Fibroblast of lung (primary cell): ENCODE measurements at regions not wholly inside any gene's neighbourhood (a gene's known extent, or its start where the extent isn't known, plus 50 kb on each side); places are given as distances from the start of the nearest gene placed in this dataset.
A peak's percentile ranks its signal among the peaks of the same experiment; 100 is the strongest.

ENCODE experiments used
- DNase-seq, 2 donors: peaks; one replicate each; pipeline versions ENCODE4 v3.0.0 to v3.0.0-alpha.2; 2010; ENCODE audit warnings: low read depth in 2 of 2
- H2AFZ ChIP-seq: 2 replicates; pipeline ENCODE4 v1.5.1; 2012; ENCODE audit warnings: low read length, control low read depth, inconsistent platforms
- H3K27ac ChIP-seq: 2 replicates; pipeline ENCODE4 v1.5.1; 2011; ENCODE audit warnings: low read length, control low read depth; ENCODE audit not compliant: insufficient read depth
- H3K27me3 ChIP-seq: 2 replicates; pipeline ENCODE4 v1.5.1; 2011; ENCODE audit warnings: mild to moderate bottlenecking, low read length; ENCODE audit not compliant: control insufficient read depth, insufficient read depth
- H3K36me3 ChIP-seq: 2 replicates; pipeline ENCODE4 v1.5.1; 2011; ENCODE audit warnings: low read length; ENCODE audit not compliant: control insufficient read depth, insufficient read depth
- H3K4me1 ChIP-seq: 2 replicates; pipeline ENCODE4 v1.5.1; 2011; ENCODE audit warnings: low read length; ENCODE audit not compliant: control insufficient read depth, insufficient read depth; ENCODE audit errors: extremely low read depth
- H3K4me2 ChIP-seq: 2 replicates; pipeline ENCODE4 v1.5.1; 2011; ENCODE audit warnings: low read length, control low read depth; ENCODE audit not compliant: insufficient read depth; ENCODE audit errors: extremely low read depth
- H3K4me3 ChIP-seq, 4 experiments: fragments of 200-600 bp in 1 of 4; sonication (generic) in 1 of 4; replicated peaks in 1 of 4; 2 replicates each; pipeline ENCODE4 v1.5.1; 2011 to 2016; ENCODE audit warnings: low read length in 4 of 4, low read depth in 3 of 4, mild to moderate bottlenecking in 3 of 4, control low read depth in 2 of 4, inconsistent platforms in 1 of 4, mixed read lengths in 1 of 4; ENCODE audit not compliant: insufficient read depth in 1 of 4; ENCODE audit errors: control extremely low read depth in 1 of 4
- H3K79me2 ChIP-seq: 2 replicates; pipeline ENCODE4 v1.5.1; 2012; ENCODE audit warnings: mild to moderate bottlenecking, low read length, inconsistent platforms; ENCODE audit not compliant: control insufficient read depth, insufficient read depth
- H3K9ac ChIP-seq: 2 replicates; pipeline ENCODE4 v1.5.1; 2011; ENCODE audit warnings: mild to moderate bottlenecking, low read length, control low read depth; ENCODE audit not compliant: insufficient read depth
- H3K9me3 ChIP-seq: 2 replicates; pipeline ENCODE4 v1.5.1; 2012; ENCODE audit warnings: low read depth, low read length; ENCODE audit not compliant: control insufficient read depth, insufficient read depth
- H4K20me1 ChIP-seq: 2 replicates; pipeline ENCODE4 v1.5.1; 2011; ENCODE audit warnings: low read length; ENCODE audit not compliant: control insufficient read depth, insufficient read depth; ENCODE audit errors: extremely low read depth
- CTCF ChIP-seq, 2 donors: IDR thresholded peaks in 1 of 2; conservative IDR thresholded peaks in 1 of 2; 1 replicate in 1 of 2; 2 replicates in 1 of 2; pipeline ENCODE4 v1.5.1; 2011 to 2012; ENCODE audit warnings: low read length in 2 of 2, control low read depth in 1 of 2, inconsistent platforms in 1 of 2, low read depth in 1 of 2, mild to moderate bottlenecking in 1 of 2
- EZH2 ChIP-seq: IDR thresholded peaks from 2 replicates; pipeline ENCODE4 v1.5.1; 2012; ENCODE audit warnings: low read length, control low read depth, mild to moderate bottlenecking; ENCODE audit errors: missing control alignments

- no peak overlapping the region for H3K27ac ChIP-seq
- no peaks in the 10 kb centered on the region for H3K27me3 ChIP-seq
- TF ChIP-seq CTCF (conservative IDR thresholded peaks at IDR 0.05 in 1 of 2, IDR thresholded peaks at IDR 0.05 in 1 of 2; ENCODE audit: low read depth in 1 of 2, low read length in 2 of 2) = no peak
- no peak for TF ChIP-seq EZH2
- H3K4me1 ChIP-seq = no peaks in the 10 kb centered on the region
- no peaks in the 10 kb centered on the region for H4K20me1 ChIP-seq
- H3K36me3 ChIP-seq = no peaks in the 10 kb centered on the region
- no peak overlapping the region for H3K4me2 ChIP-seq
- H3K9me3 ChIP-seq = no peaks in the 10 kb centered on the region
- DNase-seq = no peak
- H3K4me3 ChIP-seq = no peak overlapping the region
- no peak overlapping the region for H3K9ac ChIP-seq
- no peaks in the 10 kb centered on the region for H3K79me2 ChIP-seq
- no peak overlapping the region for H2AFZ ChIP-seq
These were observed 549.3 kb downstream of the CDY2B start for GRCh38 chrY:17330733-17331132.

- Histone ChIP-seq H3K9me3 (no peaks in the 10 kb centered on the region), H3K79me2 (no peaks in the 10 kb centered on the region), H3K4me1 (no peaks in the 10 kb centered on the region), H3K36me3 (no peaks in the 10 kb centered on the region), H3K4me3 (no peak overlapping the region), H3K27me3 (no peaks in the 10 kb centered on the region), H3K27ac (no peak overlapping the region), H3K9ac (no peak overlapping the region), H4K20me1 (no peaks in the 10 kb centered on the region), H3K4me2 (no peak overlapping the region), H2AFZ (no peak overlapping the region)
- TF ChIP-seq EZH2 (no peak), CTCF (conservative IDR thresholded peaks at IDR 0.05 in 1 of 2, IDR thresholded peaks at IDR 0.05 in 1 of 2; ENCODE audit: low read depth in 1 of 2, low read length in 2 of 2) (no peak)
- DNase-seq = peak in 1 of 2 donors; percentile 4
These were observed 560.1 kb downstream of the CDY2B start for GRCh38 chrY:17319916-17320315.

- no peaks in the 10 kb centered on the region for H3K4me1 ChIP-seq
- H3K9ac ChIP-seq = no peak overlapping the region
- no peaks in the 10 kb centered on the region for H3K9me3 ChIP-seq
- no peaks in the 10 kb centered on the region for H3K36me3 ChIP-seq
- TF ChIP-seq CTCF (conservative IDR thresholded peaks at IDR 0.05 in 1 of 2, IDR thresholded peaks at IDR 0.05 in 1 of 2; ENCODE audit: low read depth in 1 of 2, low read length in 2 of 2) = no peak
- no peak for TF ChIP-seq EZH2
- no peak overlapping the region for H2AFZ ChIP-seq
- H3K4me3 ChIP-seq = no peak overlapping the region
- no peak for DNase-seq
- no peak overlapping the region for H3K27ac ChIP-seq
- H4K20me1 ChIP-seq = no peaks in the 10 kb centered on the region
- no peaks in the 10 kb centered on the region for H3K79me2 ChIP-seq
- H3K4me2 ChIP-seq = no peak overlapping the region
- no peaks in the 10 kb centered on the region for H3K27me3 ChIP-seq
These were observed 561.4 kb downstream of the CDY2B start for GRCh38 chrY:17318631-17319030.
